Endothelial cell of umbilical vein (primary cell): ENCODE measurements at regions not wholly inside any gene's neighbourhood (a gene's known extent, or its start where the extent isn't known, plus 50 kb on each side); places are given as distances from the start of the nearest gene placed in this dataset.

Source experiments
- POLR2A ChIP-seq: IDR thresholded peaks from 2 replicates; pipeline ENCODE4 v1.6.1; 2012; ENCODE audit warnings: low read depth, mild to moderate bottlenecking, control low read depth, low read length
- POLR2AphosphoS5 ChIP-seq: IDR thresholded peaks from 2 replicates; pipeline ENCODE4 v1.6.1; 2012; ENCODE audit warnings: low read depth, mild to moderate bottlenecking, control low read depth, low read length, moderate library complexity; ENCODE audit not compliant: insufficient read depth
- TF ChIP-seq, protein P1 (sequence below), 2 donors: IDR thresholded peaks; 1 replicate in 1 of 2; 2 replicates in 1 of 2; pipeline ENCODE4 v1.5.1; 2011; ENCODE audit warnings: low read length in 2 of 2, mild to moderate bottlenecking in 2 of 2, moderate library complexity in 2 of 2, control low read depth in 1 of 2, inconsistent platforms in 1 of 2, low read depth in 1 of 2; ENCODE audit not compliant: insufficient read depth in 1 of 2; ENCODE audit errors: extremely low read depth in 1 of 2
- TF ChIP-seq, protein P2 (sequence below): IDR thresholded peaks from 2 replicates; pipeline ENCODE4 v1.6.1; 2011; ENCODE audit not compliant: insufficient read depth, insufficient read length

DNA sequence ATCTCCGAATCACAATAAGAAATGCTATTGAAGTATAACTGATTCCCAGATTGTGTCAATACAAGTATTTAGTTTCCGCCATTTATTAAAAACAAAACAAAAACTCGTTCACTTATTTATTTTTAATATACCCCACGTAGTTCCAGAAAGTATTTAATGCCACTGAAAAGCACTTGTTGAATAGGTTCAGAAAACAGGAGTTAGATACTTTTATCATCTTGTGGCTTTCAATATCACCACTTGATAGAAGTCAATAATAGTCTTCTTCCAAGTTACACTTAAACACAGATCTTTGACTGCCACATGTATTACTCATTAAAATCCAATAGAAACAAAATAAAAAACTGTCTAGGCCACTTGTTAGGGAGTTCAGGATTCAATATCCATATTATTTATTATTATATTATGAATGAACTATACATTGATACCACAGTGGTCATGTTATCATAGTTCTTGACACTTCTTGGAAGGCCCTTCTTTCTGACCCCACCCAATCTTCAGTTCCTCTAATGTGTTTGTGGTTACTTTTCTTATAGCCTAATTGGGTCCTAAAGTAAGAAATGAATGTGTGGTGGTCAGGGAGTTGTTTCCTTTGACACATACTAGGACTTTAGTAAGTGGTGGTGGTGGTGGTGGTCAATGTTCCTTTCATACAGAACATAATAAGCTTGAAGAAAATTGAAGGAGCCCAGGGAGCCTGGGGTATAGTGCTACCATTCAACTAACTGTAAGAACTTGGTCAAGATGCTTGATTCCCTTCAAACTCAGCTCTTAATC, 221.3 kb upstream of the ITGA4 start:
- TF ChIP-seq, protein P1, sequence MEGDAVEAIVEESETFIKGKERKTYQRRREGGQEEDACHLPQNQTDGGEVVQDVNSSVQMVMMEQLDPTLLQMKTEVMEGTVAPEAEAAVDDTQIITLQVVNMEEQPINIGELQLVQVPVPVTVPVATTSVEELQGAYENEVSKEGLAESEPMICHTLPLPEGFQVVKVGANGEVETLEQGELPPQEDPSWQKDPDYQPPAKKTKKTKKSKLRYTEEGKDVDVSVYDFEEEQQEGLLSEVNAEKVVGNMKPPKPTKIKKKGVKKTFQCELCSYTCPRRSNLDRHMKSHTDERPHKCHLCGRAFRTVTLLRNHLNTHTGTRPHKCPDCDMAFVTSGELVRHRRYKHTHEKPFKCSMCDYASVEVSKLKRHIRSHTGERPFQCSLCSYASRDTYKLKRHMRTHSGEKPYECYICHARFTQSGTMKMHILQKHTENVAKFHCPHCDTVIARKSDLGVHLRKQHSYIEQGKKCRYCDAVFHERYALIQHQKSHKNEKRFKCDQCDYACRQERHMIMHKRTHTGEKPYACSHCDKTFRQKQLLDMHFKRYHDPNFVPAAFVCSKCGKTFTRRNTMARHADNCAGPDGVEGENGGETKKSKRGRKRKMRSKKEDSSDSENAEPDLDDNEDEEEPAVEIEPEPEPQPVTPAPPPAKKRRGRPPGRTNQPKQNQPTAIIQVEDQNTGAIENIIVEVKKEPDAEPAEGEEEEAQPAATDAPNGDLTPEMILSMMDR (IDR thresholded peaks at IDR 0.05; ENCODE audit: extremely low read depth in 1 of 2, insufficient read depth in 1 of 2, low read depth in 1 of 2, low read length in 2 of 2), result no peak
- TF ChIP-seq POLR2A, result no peak
- TF ChIP-seq POLR2AphosphoS5, result no peak
- TF ChIP-seq, protein P2, sequence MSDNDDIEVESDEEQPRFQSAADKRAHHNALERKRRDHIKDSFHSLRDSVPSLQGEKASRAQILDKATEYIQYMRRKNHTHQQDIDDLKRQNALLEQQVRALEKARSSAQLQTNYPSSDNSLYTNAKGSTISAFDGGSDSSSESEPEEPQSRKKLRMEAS, result no peak
